ENCODE measurements at regions not wholly inside any gene's neighbourhood (a gene's known extent, or its start where the extent isn't known, plus 50 kb on each side); places are given as distances from the start of the nearest gene placed in this dataset.
"Not testable (repeated sequence)": the region's sequence is repeated elsewhere in the genome, so short reads cannot be mapped to it uniquely, and the experiment has no call there.

- H3K9me3 ChIP-seq (ENCODE audit: control insufficient read depth in 5 of 5, low read length in 5 of 5), result peaks cover 0 to 2% (median 0%) of the 10 kb centered on the region in 5 donors
- H3K4me1 ChIP-seq (ENCODE audit: control insufficient read depth in 5 of 5, insufficient read depth in 5 of 5, low read length in 5 of 5), result no peaks in the 10 kb centered on the region
- no peak overlapping the region for H3K27ac ChIP-seq (ENCODE audit: low read depth, low read length)
- no peak overlapping the region for H3K9ac ChIP-seq (ENCODE audit: low read length in 5 of 5)
- no peaks in the 10 kb centered on the region for H3K27me3 ChIP-seq (ENCODE audit: control insufficient read depth in 5 of 5, insufficient read depth in 4 of 5, low read length in 5 of 5)
- no peaks in the 10 kb centered on the region for H3K36me3 ChIP-seq (ENCODE audit: control insufficient read depth in 5 of 5, insufficient read depth in 5 of 5, low read length in 5 of 5)
- H3K4me3 ChIP-seq (ENCODE audit: low read depth in 1 of 5, low read length in 5 of 5), result no peak overlapping the region
These were observed 350.9 kb downstream of the NUP35 start for GRCh38 chr2:183474912-183475695.

GRCh38 chr2:183476490-183476889 lies 352.2 kb downstream of the NUP35 start:
- Histone ChIP-seq H3K4me1 (ENCODE audit: control insufficient read depth in 5 of 5, insufficient read depth in 5 of 5, low read length in 5 of 5) (no peaks in the 10 kb centered on the region), H3K9ac (ENCODE audit: low read length in 5 of 5) (no peak overlapping the region), H3K27ac (ENCODE audit: low read depth, low read length) (no peak overlapping the region), H3K27me3 (ENCODE audit: control insufficient read depth in 5 of 5, insufficient read depth in 4 of 5, low read length in 5 of 5) (no peaks in the 10 kb centered on the region), H3K9me3 (ENCODE audit: control insufficient read depth in 5 of 5, low read length in 5 of 5) (peaks cover 0 to 5% (median 2%) of the 10 kb centered on the region in 5 donors), H3K36me3 (ENCODE audit: control insufficient read depth in 5 of 5, insufficient read depth in 5 of 5, low read length in 5 of 5) (no peaks in the 10 kb centered on the region), H3K4me3 (ENCODE audit: low read depth in 1 of 5, low read length in 5 of 5) (no peak overlapping the region)

GRCh38 chr2:183477296-183477695 lies 353.1 kb downstream of the NUP35 start:
- Histone ChIP-seq H3K4me1 (ENCODE audit: control insufficient read depth in 5 of 5, insufficient read depth in 5 of 5, low read length in 5 of 5) (no peaks in the 10 kb centered on the region), H3K9me3 (ENCODE audit: control insufficient read depth in 5 of 5, low read length in 5 of 5) (peaks cover 0 to 8% (median 3%) of the 10 kb centered on the region in 5 donors), H3K4me3 (ENCODE audit: low read depth in 1 of 5, low read length in 5 of 5) (no peak overlapping the region), H3K27me3 (ENCODE audit: control insufficient read depth in 5 of 5, insufficient read depth in 4 of 5, low read length in 5 of 5) (no peaks in the 10 kb centered on the region), H3K9ac (ENCODE audit: low read length in 5 of 5) (no peak overlapping the region), H3K36me3 (ENCODE audit: control insufficient read depth in 5 of 5, insufficient read depth in 5 of 5, low read length in 5 of 5) (no peaks in the 10 kb centered on the region), H3K27ac (ENCODE audit: low read depth, low read length) (no peak overlapping the region)

- H3K27ac ChIP-seq (ENCODE audit: low read depth, low read length); H3K4me3 ChIP-seq (ENCODE audit: low read depth in 1 of 5, low read length in 5 of 5): not testable (repeated sequence)
These were observed 354.8 kb downstream of the NUP35 start for GRCh38 chr2:183478941-183479595.

GRCh38 chr2:183487326-183487725 lies 363.1 kb downstream of the NUP35 start:
- Histone ChIP-seq H3K27me3 (ENCODE audit: control insufficient read depth in 5 of 5, insufficient read depth in 4 of 5, low read length in 5 of 5) (no peaks in the 10 kb centered on the region), H3K9me3 (ENCODE audit: control insufficient read depth in 5 of 5, low read length in 5 of 5) (peaks cover 0 to 6% (median 0%) of the 10 kb centered on the region in 5 donors), H3K27ac (ENCODE audit: low read depth, low read length) (no peak overlapping the region), H3K4me3 (ENCODE audit: low read depth in 1 of 5, low read length in 5 of 5) (no peak overlapping the region), H3K4me1 (ENCODE audit: control insufficient read depth in 5 of 5, insufficient read depth in 5 of 5, low read length in 5 of 5) (no peaks in the 10 kb centered on the region), H3K36me3 (ENCODE audit: control insufficient read depth in 5 of 5, insufficient read depth in 5 of 5, low read length in 5 of 5) (no peaks in the 10 kb centered on the region), H3K9ac (ENCODE audit: low read length in 5 of 5) (no peak overlapping the region)

More at GRCh38 chr2:183478941-183479595, 354.8 kb downstream of the NUP35 start:
- not testable (repeated sequence) for H3K27me3 ChIP-seq (ENCODE audit: control insufficient read depth in 5 of 5, insufficient read depth in 4 of 5, low read length in 5 of 5); H3K9ac ChIP-seq (ENCODE audit: low read length in 5 of 5); H3K36me3 ChIP-seq (ENCODE audit: control insufficient read depth in 5 of 5, insufficient read depth in 5 of 5, low read length in 5 of 5); H3K4me1 ChIP-seq (ENCODE audit: control insufficient read depth in 5 of 5, insufficient read depth in 5 of 5, low read length in 5 of 5); H3K9me3 ChIP-seq (ENCODE audit: control insufficient read depth in 5 of 5, low read length in 5 of 5)

GRCh38 chr2:183488421-183488820 lies 364.2 kb downstream of the NUP35 start:
- Histone ChIP-seq H3K9me3 (ENCODE audit: control insufficient read depth in 5 of 5, low read length in 5 of 5) (peaks cover 0 to 6% (median 0%) of the 10 kb centered on the region in 5 donors), H3K4me1 (ENCODE audit: control insufficient read depth in 5 of 5, insufficient read depth in 5 of 5, low read length in 5 of 5) (peaks cover 0 to 2% (median 0%) of the 10 kb centered on the region in 5 donors), H3K9ac (ENCODE audit: low read length in 5 of 5) (no peak overlapping the region), H3K36me3 (ENCODE audit: control insufficient read depth in 5 of 5, insufficient read depth in 5 of 5, low read length in 5 of 5) (no peaks in the 10 kb centered on the region), H3K27me3 (ENCODE audit: control insufficient read depth in 5 of 5, insufficient read depth in 4 of 5, low read length in 5 of 5) (no peaks in the 10 kb centered on the region), H3K27ac (ENCODE audit: low read depth, low read length) (no peak overlapping the region), H3K4me3 (ENCODE audit: low read depth in 1 of 5, low read length in 5 of 5) (no peak overlapping the region)

- H3K36me3 ChIP-seq (ENCODE audit: control insufficient read depth in 5 of 5, insufficient read depth in 5 of 5, low read length in 5 of 5), result no peaks in the 10 kb centered on the region
- H3K27me3 ChIP-seq (ENCODE audit: control insufficient read depth in 5 of 5, insufficient read depth in 4 of 5, low read length in 5 of 5), result no peaks in the 10 kb centered on the region
- H3K9ac ChIP-seq (ENCODE audit: low read length in 5 of 5), result no peak overlapping the region
- H3K27ac ChIP-seq (ENCODE audit: low read depth, low read length), result no peak overlapping the region
- H3K4me3 ChIP-seq (ENCODE audit: low read depth in 1 of 5, low read length in 5 of 5), result no peak overlapping the region
- H3K4me1 ChIP-seq (ENCODE audit: control insufficient read depth in 5 of 5, insufficient read depth in 5 of 5, low read length in 5 of 5), result peaks cover 0 to 2% (median 0%) of the 10 kb centered on the region in 5 donors
- H3K9me3 ChIP-seq (ENCODE audit: control insufficient read depth in 5 of 5, low read length in 5 of 5), result no peaks in the 10 kb centered on the region
These were observed 366.2 kb downstream of the NUP35 start for GRCh38 chr2:183490489-183490888.

- H3K4me3 ChIP-seq (ENCODE audit: low read depth in 1 of 5, low read length in 5 of 5), result no peak overlapping the region
- no peaks in the 10 kb centered on the region for H3K36me3 ChIP-seq (ENCODE audit: control insufficient read depth in 5 of 5, insufficient read depth in 5 of 5, low read length in 5 of 5)
- H3K4me1 ChIP-seq (ENCODE audit: control insufficient read depth in 5 of 5, insufficient read depth in 5 of 5, low read length in 5 of 5), result peaks cover 0 to 2% (median 0%) of the 10 kb centered on the region in 5 donors
- no peak overlapping the region for H3K27ac ChIP-seq (ENCODE audit: low read depth, low read length)
- H3K9me3 ChIP-seq (ENCODE audit: control insufficient read depth in 5 of 5, low read length in 5 of 5), result no peaks in the 10 kb centered on the region
- H3K27me3 ChIP-seq (ENCODE audit: control insufficient read depth in 5 of 5, insufficient read depth in 4 of 5, low read length in 5 of 5), result no peaks in the 10 kb centered on the region
- H3K9ac ChIP-seq (ENCODE audit: low read length in 5 of 5), result no peak overlapping the region
These were observed 366.7 kb downstream of the NUP35 start for GRCh38 chr2:183490914-183491313.

- no peaks in the 10 kb centered on the region for H3K36me3 ChIP-seq (ENCODE audit: control insufficient read depth in 5 of 5, insufficient read depth in 5 of 5, low read length in 5 of 5)
- no peak overlapping the region for H3K9ac ChIP-seq (ENCODE audit: low read length in 5 of 5)
- no peaks in the 10 kb centered on the region for H3K9me3 ChIP-seq (ENCODE audit: control insufficient read depth in 5 of 5, low read length in 5 of 5)
These were observed 368.8 kb downstream of the NUP35 start for GRCh38 chr2:183493040-183493439.

GRCh38 chr2:183495079-183495478 lies 370.8 kb downstream of the NUP35 start:
- no peaks in the 10 kb centered on the region for H3K36me3 ChIP-seq (ENCODE audit: control insufficient read depth in 5 of 5, insufficient read depth in 5 of 5, low read length in 5 of 5)
- no peaks in the 10 kb centered on the region for H3K27me3 ChIP-seq (ENCODE audit: control insufficient read depth in 5 of 5, insufficient read depth in 4 of 5, low read length in 5 of 5)
- H3K9me3 ChIP-seq (ENCODE audit: control insufficient read depth in 5 of 5, low read length in 5 of 5), result no peaks in the 10 kb centered on the region
- no peak overlapping the region for H3K27ac ChIP-seq (ENCODE audit: low read depth, low read length)
- H3K9ac ChIP-seq (ENCODE audit: low read length in 5 of 5), result no peak overlapping the region
- H3K4me3 ChIP-seq (ENCODE audit: low read depth in 1 of 5, low read length in 5 of 5), result no peak overlapping the region
- peaks cover 0 to 2% (median 0%) of the 10 kb centered on the region in 5 donors for H3K4me1 ChIP-seq (ENCODE audit: control insufficient read depth in 5 of 5, insufficient read depth in 5 of 5, low read length in 5 of 5)

More at GRCh38 chr2:183493040-183493439, 368.8 kb downstream of the NUP35 start:
- Histone ChIP-seq H3K27me3 (ENCODE audit: control insufficient read depth in 5 of 5, insufficient read depth in 4 of 5, low read length in 5 of 5) (no peaks in the 10 kb centered on the region), H3K4me3 (ENCODE audit: low read depth in 1 of 5, low read length in 5 of 5) (no peak overlapping the region), H3K27ac (ENCODE audit: low read depth, low read length) (no peak overlapping the region), H3K4me1 (ENCODE audit: control insufficient read depth in 5 of 5, insufficient read depth in 5 of 5, low read length in 5 of 5) (peaks cover 0 to 2% (median 0%) of the 10 kb centered on the region in 5 donors)
